ENCODE measurements at regions not wholly inside any gene's neighbourhood (a gene's known extent, or its start where the extent isn't known, plus 50 kb on each side); places are given as distances from the start of the nearest gene placed in this dataset.

- TF ChIP-seq CTCF (IDR thresholded peaks at IDR 0.05; ENCODE audit: low read depth, low read length, missing control alignments) = no peak
- no peak overlapping the region for H3K4me3 ChIP-seq (replicated peaks; ENCODE audit: low read depth, low read length)
- DNase-seq (ENCODE audit: extremely low read depth, low read depth) = no peak
Observed at GRCh38 chr6:164113637-164114036, 699.1 kb downstream of the QKI start.

DNA sequence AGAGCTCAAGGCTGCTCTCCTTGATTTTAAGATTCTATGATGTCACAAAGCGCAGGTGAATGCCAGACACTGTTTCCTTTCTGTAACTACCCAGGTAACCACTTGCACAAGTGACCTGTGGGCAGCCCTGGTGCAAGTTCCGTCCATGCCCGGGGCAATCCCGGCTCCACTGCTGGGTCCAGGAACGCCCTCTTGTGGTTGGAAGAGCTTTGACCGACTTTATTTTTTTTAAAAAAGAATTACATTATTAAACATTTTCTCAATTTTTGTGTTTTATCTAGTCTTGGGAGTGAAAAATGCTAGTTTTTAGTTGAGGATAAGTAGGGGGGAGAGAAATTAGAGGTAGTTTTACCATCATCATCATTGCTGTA, 695.2 kb downstream of the QKI start:
- no peak overlapping the region for H3K4me3 ChIP-seq (replicated peaks; ENCODE audit: low read depth, low read length)
- DNase-seq (ENCODE audit: extremely low read depth, low read depth) = no peak
- no peak for TF ChIP-seq CTCF (IDR thresholded peaks at IDR 0.05; ENCODE audit: low read depth, low read length, missing control alignments)

DNA sequence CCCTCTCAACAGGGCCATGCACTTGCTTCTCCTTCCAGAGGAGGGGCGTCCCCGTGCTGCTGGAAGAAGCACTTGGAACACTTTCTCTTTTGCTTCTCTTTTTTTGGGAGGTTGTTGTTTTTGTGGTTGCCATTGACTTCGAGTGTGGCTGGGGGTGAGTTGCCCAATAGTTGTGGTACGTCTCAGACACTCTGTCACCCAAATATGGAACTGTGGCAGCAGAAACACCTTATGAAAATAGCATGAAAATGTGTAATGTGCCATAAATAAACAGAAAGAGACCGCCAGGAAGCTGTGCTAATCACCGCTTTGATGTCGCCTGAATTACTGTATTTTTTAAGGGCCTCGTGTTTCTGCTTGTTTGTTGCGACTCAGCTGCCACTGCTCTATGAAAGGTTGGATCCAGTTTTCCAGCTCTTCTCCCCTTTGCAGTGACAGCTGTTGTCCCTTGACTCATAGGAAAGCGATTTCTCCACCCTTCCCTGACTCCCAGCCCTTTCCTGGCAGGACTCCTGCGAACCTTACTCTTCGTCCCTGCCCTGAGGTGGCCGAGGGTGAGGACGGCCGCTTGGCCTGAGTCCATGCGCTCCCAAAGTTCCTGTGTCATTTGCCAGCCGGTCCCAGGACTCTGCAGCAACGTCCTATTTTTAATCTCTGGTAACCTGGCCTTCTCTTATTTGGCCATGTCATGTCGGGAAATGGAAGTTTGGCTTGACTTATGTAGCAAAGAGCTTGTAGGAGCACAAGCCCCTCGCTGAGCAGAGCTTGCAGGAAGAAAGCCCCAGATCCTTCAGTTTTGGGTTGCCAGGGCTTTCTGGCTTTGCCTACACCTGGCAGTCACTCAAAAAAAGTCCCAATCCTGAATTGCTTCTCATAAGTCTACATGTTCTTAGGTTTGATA, 694.6 kb downstream of the QKI start:
- no peak for TF ChIP-seq CTCF (IDR thresholded peaks at IDR 0.05; ENCODE audit: low read depth, low read length, missing control alignments)
- no peak overlapping the region for H3K4me3 ChIP-seq (replicated peaks; ENCODE audit: low read depth, low read length)
- DNase-seq (ENCODE audit: extremely low read depth, low read depth) = no peak

GRCh38 chr6:164108092-164108491, 693.6 kb downstream of the QKI start:
- DNase-seq (ENCODE audit: extremely low read depth, low read depth) = no peak
- H3K4me3 ChIP-seq (replicated peaks; ENCODE audit: low read depth, low read length) = no peak overlapping the region
- TF ChIP-seq CTCF (IDR thresholded peaks at IDR 0.05; ENCODE audit: low read depth, low read length, missing control alignments) = no peak

GRCh38 chr6:164107297-164107995, 692.9 kb downstream of the QKI start:
- TF ChIP-seq CTCF (IDR thresholded peaks at IDR 0.05; ENCODE audit: low read depth, low read length, missing control alignments) = no peak
- DNase-seq (ENCODE audit: extremely low read depth, low read depth) = no peak
- H3K4me3 ChIP-seq (replicated peaks; ENCODE audit: low read depth, low read length) = no peak overlapping the region

GRCh38 chr6:164106345-164106769, 691.8 kb downstream of the QKI start:
- TF ChIP-seq CTCF (IDR thresholded peaks at IDR 0.05; ENCODE audit: low read depth, low read length, missing control alignments) = no peak
- no peak overlapping the region for H3K4me3 ChIP-seq (replicated peaks; ENCODE audit: low read depth, low read length)
- DNase-seq (ENCODE audit: extremely low read depth, low read depth) = no peak

All from HFF-Myc (cell line).